BE2C (cell line): ENCODE measurements at regions not wholly inside any gene's neighbourhood (a gene's known extent, or its start where the extent isn't known, plus 50 kb on each side); places are given as distances from the start of the nearest gene placed in this dataset.
A peak's percentile ranks its signal among the peaks of the same experiment; 100 is the strongest.

ENCODE experiments used
- DNase-seq: peaks from one replicate; pipeline ENCODE4 v3.0.0-alpha.2; 2020
- H3K27me3 ChIP-seq: fragments of 250-450 bp; sonication (Bioruptor Pico); 2 replicates; pipeline ENCODE4 v1.5.1; 2020; ENCODE audit warnings: mild to moderate bottlenecking
- H3K36me3 ChIP-seq: fragments of 250-450 bp; sonication (Bioruptor Pico); 2 replicates; pipeline ENCODE4 v1.5.1; 2020; ENCODE audit warnings: mild to moderate bottlenecking
- H3K4me1 ChIP-seq: fragments of 250-450 bp; sonication (Bioruptor Pico); 2 replicates; pipeline ENCODE4 v1.5.1; 2020
- H3K4me3 ChIP-seq: 2 replicates; pipeline ENCODE4 v1.5.1; 2011; ENCODE audit warnings: low read depth, low read length
- H3K9me3 ChIP-seq: fragments of 250-450 bp; sonication (Bioruptor Pico); 2 replicates; pipeline ENCODE4 v1.5.1; 2020
- CTCF ChIP-seq: IDR thresholded peaks from 2 replicates; pipeline ENCODE4 v1.5.1; 2012; ENCODE audit warnings: mild to moderate bottlenecking, low read depth, low read length

- DNase-seq = peak; percentile 64
- peak overlapping the region; percentile 6; the same call in 1 of the 2 replicates for H3K4me3 ChIP-seq
- H3K27me3 ChIP-seq = no peaks in the 10 kb centered on the region
- H3K4me1 ChIP-seq = peaks cover 8% of the 10 kb centered on the region
- no peaks in the 10 kb centered on the region for H3K36me3 ChIP-seq
- no peak for TF ChIP-seq CTCF
- no peaks in the 10 kb centered on the region for H3K9me3 ChIP-seq
These were observed 97.1 kb upstream of the CEP85L start for GRCh38 chr6:118748311-118749062.

- DNase-seq = no peak
- peaks cover 8% of the 10 kb centered on the region for H3K4me1 ChIP-seq
- no peaks in the 10 kb centered on the region for H3K9me3 ChIP-seq
- no peak overlapping the region for H3K4me3 ChIP-seq
- H3K36me3 ChIP-seq = no peaks in the 10 kb centered on the region
- no peak for TF ChIP-seq CTCF
- H3K27me3 ChIP-seq = no peaks in the 10 kb centered on the region
These were observed 95.4 kb upstream of the CEP85L start for GRCh38 chr6:118746825-118747174.

DNA sequence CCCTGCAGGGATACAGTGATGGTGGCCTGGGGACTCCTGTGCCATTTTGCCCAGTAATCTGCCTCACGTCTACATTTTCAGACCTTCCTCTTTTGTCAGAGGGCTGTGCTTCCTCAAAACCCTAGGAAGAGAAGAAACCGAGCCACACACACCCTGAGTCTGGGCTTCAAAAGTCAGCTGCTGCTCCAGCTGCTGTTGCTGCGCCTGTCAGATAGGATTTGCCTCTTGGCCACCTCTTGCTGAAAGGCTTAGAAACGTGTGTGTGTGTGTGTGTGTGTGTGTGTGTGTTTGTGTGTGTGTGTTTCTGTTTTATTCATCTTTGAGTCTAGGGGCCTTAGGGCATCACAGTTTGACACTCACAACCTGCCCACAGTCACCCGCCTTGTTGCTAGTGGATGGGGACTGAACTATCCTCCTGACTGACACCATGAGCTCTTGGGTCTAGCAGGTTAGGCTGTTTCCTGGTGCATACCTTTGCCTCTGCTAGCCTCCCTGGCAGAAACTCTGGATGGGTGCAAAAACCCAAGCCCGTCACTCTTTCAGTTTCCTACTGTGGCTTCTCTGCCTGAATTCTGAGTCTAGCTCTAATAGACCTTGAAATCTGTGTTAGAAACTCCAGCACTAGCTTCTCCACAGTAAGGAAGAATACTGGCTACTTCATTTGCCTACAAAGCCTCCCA, 94.9 kb upstream of the CEP85L start:
- DNase-seq = no peak
- no peak for TF ChIP-seq CTCF
- H3K4me1 ChIP-seq = peaks cover 8% of the 10 kb centered on the region
- no peaks in the 10 kb centered on the region for H3K27me3 ChIP-seq
- no peak overlapping the region for H3K4me3 ChIP-seq
- H3K36me3 ChIP-seq = no peaks in the 10 kb centered on the region
- no peaks in the 10 kb centered on the region for H3K9me3 ChIP-seq

DNA sequence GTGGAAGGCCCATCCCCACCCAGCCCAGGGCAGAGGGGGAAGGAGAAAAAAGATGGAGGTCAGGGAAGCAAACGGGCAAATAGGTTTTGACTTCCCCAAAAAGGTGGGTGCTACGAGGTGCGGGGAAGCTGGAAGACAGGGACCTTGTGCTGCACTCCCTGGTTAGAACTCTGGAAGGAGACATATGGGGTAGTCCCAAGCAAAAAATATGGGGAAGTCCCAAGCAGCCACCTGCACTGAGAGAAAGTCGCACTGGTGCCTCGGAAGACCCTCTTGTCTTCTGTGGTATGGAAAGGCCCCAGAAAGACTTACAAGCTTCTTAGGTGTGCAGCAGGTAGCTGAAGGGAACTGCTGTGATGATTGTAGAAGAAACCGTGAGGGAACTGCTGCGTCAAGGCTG, 93.8 kb upstream of the CEP85L start:
- H3K4me1 ChIP-seq = peaks cover 8% of the 10 kb centered on the region
- H3K9me3 ChIP-seq = no peaks in the 10 kb centered on the region
- no peaks in the 10 kb centered on the region for H3K36me3 ChIP-seq
- no peak for TF ChIP-seq CTCF
- no peak for DNase-seq
- H3K4me3 ChIP-seq = no peak overlapping the region
- H3K27me3 ChIP-seq = no peaks in the 10 kb centered on the region

- H3K4me3 ChIP-seq = no peak overlapping the region
- H3K36me3 ChIP-seq = no peaks in the 10 kb centered on the region
- no peak for TF ChIP-seq CTCF
- no peak for DNase-seq
- peaks cover 8% of the 10 kb centered on the region for H3K4me1 ChIP-seq
- H3K9me3 ChIP-seq = no peaks in the 10 kb centered on the region
- no peaks in the 10 kb centered on the region for H3K27me3 ChIP-seq
These were observed 93.0 kb upstream of the CEP85L start for GRCh38 chr6:118744261-118744941.
